Neural progenitor cell (in vitro differentiated cells): ENCODE measurements at regions not wholly inside any gene's neighbourhood (a gene's known extent, or its start where the extent isn't known, plus 50 kb on each side); places are given as distances from the start of the nearest gene placed in this dataset.

Experiments
- CTCF ChIP-seq: fragments of 200-600 bp; sonication (generic); IDR thresholded peaks from 2 replicates; pipeline ENCODE4 v1.5.1; 2017; ENCODE audit warnings: antibody characterized with exemption, mild to moderate bottlenecking
- EZH2phosphoT487 ChIP-seq: fragments of 200-600 bp; sonication (generic); IDR thresholded peaks from 2 replicates; pipeline ENCODE4 v1.6.1; 2017; ENCODE audit warnings: antibody characterized with exemption

DNA sequence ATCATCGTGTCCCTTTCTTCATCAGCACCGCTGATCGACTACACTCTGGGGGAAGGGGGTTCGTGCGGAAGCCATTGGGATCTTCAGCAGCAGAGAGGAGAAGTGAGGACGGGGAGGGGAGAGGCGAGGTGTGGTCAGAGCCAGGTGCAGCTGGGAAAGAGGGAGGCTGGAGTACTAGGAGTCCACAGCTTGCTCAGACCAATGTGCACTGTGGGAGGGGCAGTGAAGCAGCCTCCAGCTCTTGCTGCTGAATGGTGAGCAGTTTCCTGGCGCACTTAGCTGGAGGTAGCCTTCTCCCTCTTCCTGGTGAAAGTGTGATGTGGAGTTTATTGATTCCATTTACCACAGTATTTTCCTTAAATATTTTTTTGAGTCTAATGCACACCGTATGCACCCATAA is 99.0 kb upstream of the NECTIN1 start:
- TF ChIP-seq CTCF (no peak), EZH2phosphoT487 (no peak)
